Dendritic cell treated with granulocyte-macrophage colony-stimulating factor and Interleukin-4, amounts not matched to agents 40 ng/mL and 50 ng/mL, for 4 days (primary cell): ENCODE measurements at regions not wholly inside any gene's neighbourhood (a gene's known extent, or its start where the extent isn't known, plus 50 kb on each side); places are given as distances from the start of the nearest gene placed in this dataset.

Experiments used
- H3K27ac Mint-ChIP-seq: one replicate; pipeline ENCODE4 v1.8.0; 2022; ENCODE audit warnings: mild to moderate bottlenecking, mixed read lengths
- H3K27me3 Mint-ChIP-seq: one replicate; pipeline ENCODE4 v1.8.0; 2022; ENCODE audit warnings: mild to moderate bottlenecking, mixed read lengths
- H3K36me3 Mint-ChIP-seq: one replicate; pipeline ENCODE4 v1.8.0; 2022; ENCODE audit warnings: low read depth, mixed read lengths
- H3K4me1 Mint-ChIP-seq: one replicate; pipeline ENCODE4 v1.8.0; 2022; ENCODE audit warnings: low read depth, mixed read lengths
- H3K4me3 Mint-ChIP-seq: one replicate; pipeline ENCODE4 v1.8.0; 2022; ENCODE audit warnings: mild to moderate bottlenecking, moderate library complexity, mixed read lengths
- H3K9me3 Mint-ChIP-seq: one replicate; pipeline ENCODE4 v1.8.0; 2022; ENCODE audit warnings: mixed read lengths
- intact Hi-C: fragments of 100-400 bp; cut with micrococcal nuclease; formaldehyde crosslinking; loops from one replicate; pipeline ENCODE4 v1.15.0; 2022

GRCh38 chr2:181371782-181372645, 85.2 kb upstream of the ITGA4 start:
- Mint-ChIP-seq H3K9me3 (no peaks in the 10 kb centered on the region), H3K27me3 (no peaks in the 10 kb centered on the region), H3K36me3 (no peaks in the 10 kb centered on the region), H3K27ac (no peak overlapping the region), H3K4me1 (peaks cover 17% of the 10 kb centered on the region), H3K4me3 (no peak overlapping the region)
- intact Hi-C loops: no loop called here

GRCh38 chr2:181372646-181373040, 84.5 kb upstream of the ITGA4 start:
- no peak overlapping the region for H3K27ac Mint-ChIP-seq
- peaks cover 17% of the 10 kb centered on the region for H3K4me1 Mint-ChIP-seq
- H3K36me3 Mint-ChIP-seq: no peaks in the 10 kb centered on the region
- H3K4me3 Mint-ChIP-seq: no peak overlapping the region
- no peaks in the 10 kb centered on the region for H3K9me3 Mint-ChIP-seq
- H3K27me3 Mint-ChIP-seq: no peaks in the 10 kb centered on the region
- intact Hi-C loops: no loop called here

GRCh38 chr2:181374781-181375675, 82.2 kb upstream of the ITGA4 start:
- no peaks in the 10 kb centered on the region for H3K27me3 Mint-ChIP-seq
- no peaks in the 10 kb centered on the region for H3K36me3 Mint-ChIP-seq
- H3K27ac Mint-ChIP-seq: no peak overlapping the region
- H3K4me1 Mint-ChIP-seq: peaks cover 17% of the 10 kb centered on the region
- H3K9me3 Mint-ChIP-seq: no peaks in the 10 kb centered on the region
- intact Hi-C loops: no loop called here
- H3K4me3 Mint-ChIP-seq: no peak overlapping the region

GRCh38 chr2:181376442-181376841, 80.7 kb upstream of the ITGA4 start:
- Mint-ChIP-seq H3K36me3 (no peaks in the 10 kb centered on the region), H3K4me1 (peaks cover 12% of the 10 kb centered on the region), H3K27me3 (no peaks in the 10 kb centered on the region), H3K4me3 (no peak overlapping the region), H3K27ac (no peak overlapping the region), H3K9me3 (no peaks in the 10 kb centered on the region)
- intact Hi-C loops: no loop called here

GRCh38 chr2:181376999-181377398, 80.2 kb upstream of the ITGA4 start:
- H3K4me1 Mint-ChIP-seq: peaks cover 12% of the 10 kb centered on the region
- no peak overlapping the region for H3K4me3 Mint-ChIP-seq
- H3K27me3 Mint-ChIP-seq: no peaks in the 10 kb centered on the region
- no peaks in the 10 kb centered on the region for H3K9me3 Mint-ChIP-seq
- no peaks in the 10 kb centered on the region for H3K36me3 Mint-ChIP-seq
- no peak overlapping the region for H3K27ac Mint-ChIP-seq
- intact Hi-C loops: no loop called here

- Mint-ChIP-seq H3K27ac (no peak overlapping the region), H3K36me3 (no peaks in the 10 kb centered on the region), H3K9me3 (no peaks in the 10 kb centered on the region), H3K4me1 (peaks cover 7% of the 10 kb centered on the region), H3K27me3 (no peaks in the 10 kb centered on the region), H3K4me3 (no peak overlapping the region)
- intact Hi-C loops: no loop called here
Measured at GRCh38 chr2:181378491-181378890, 78.7 kb upstream of the ITGA4 start.

GRCh38 chr2:181380581-181380980, 76.6 kb upstream of the ITGA4 start:
- Mint-ChIP-seq H3K27ac (no peak overlapping the region), H3K27me3 (no peaks in the 10 kb centered on the region), H3K9me3 (no peaks in the 10 kb centered on the region), H3K4me3 (no peak overlapping the region), H3K4me1 (no peaks in the 10 kb centered on the region), H3K36me3 (no peaks in the 10 kb centered on the region)
- intact Hi-C loops: no loop called here

GRCh38 chr2:181384923-181385322, 72.3 kb upstream of the ITGA4 start:
- H3K36me3 Mint-ChIP-seq: no peaks in the 10 kb centered on the region
- no peaks in the 10 kb centered on the region for H3K9me3 Mint-ChIP-seq
- no peaks in the 10 kb centered on the region for H3K4me1 Mint-ChIP-seq
- H3K27me3 Mint-ChIP-seq: no peaks in the 10 kb centered on the region
- intact Hi-C loops: no loop called here
- H3K4me3 Mint-ChIP-seq: no peak overlapping the region
- H3K27ac Mint-ChIP-seq: no peak overlapping the region

GRCh38 chr2:181389524-181389923, 67.7 kb upstream of the ITGA4 start:
- no peaks in the 10 kb centered on the region for H3K9me3 Mint-ChIP-seq
- intact Hi-C loops: no loop called here
- H3K36me3 Mint-ChIP-seq: no peaks in the 10 kb centered on the region
- H3K27ac Mint-ChIP-seq: no peak overlapping the region
- H3K4me3 Mint-ChIP-seq: no peak overlapping the region
- no peaks in the 10 kb centered on the region for H3K27me3 Mint-ChIP-seq
- peaks cover 7% of the 10 kb centered on the region for H3K4me1 Mint-ChIP-seq

GRCh38 chr2:181393472-181393871, 63.7 kb upstream of the ITGA4 start:
- H3K9me3 Mint-ChIP-seq: no peaks in the 10 kb centered on the region
- peak overlapping the region; percentile 66 for H3K27ac Mint-ChIP-seq
- no peaks in the 10 kb centered on the region for H3K36me3 Mint-ChIP-seq
- intact Hi-C loops: loop anchor here (10.0 kb wide), 1 partner anchor 61 kb away; the partner anchor contains the start of gene ITGA4
- H3K4me1 Mint-ChIP-seq: peaks cover 20% of the 10 kb centered on the region
- no peaks in the 10 kb centered on the region for H3K27me3 Mint-ChIP-seq
- H3K4me3 Mint-ChIP-seq: no peak overlapping the region

- intact Hi-C loops: loop anchor here (10.0 kb wide), 1 partner anchor 60 kb away; the partner anchor contains the start of gene ITGA4
- no peak overlapping the region for H3K4me3 Mint-ChIP-seq
- no peaks in the 10 kb centered on the region for H3K27me3 Mint-ChIP-seq
- H3K9me3 Mint-ChIP-seq: no peaks in the 10 kb centered on the region
- H3K27ac Mint-ChIP-seq: peak overlapping the region; percentile 15
- H3K4me1 Mint-ChIP-seq: peaks cover 20% of the 10 kb centered on the region
- H3K36me3 Mint-ChIP-seq: no peaks in the 10 kb centered on the region
Measured at GRCh38 chr2:181394741-181395437, 62.3 kb upstream of the ITGA4 start.

- H3K27ac Mint-ChIP-seq: no peak overlapping the region
- H3K4me3 Mint-ChIP-seq: no peak overlapping the region
- no peaks in the 10 kb centered on the region for H3K9me3 Mint-ChIP-seq
- H3K4me1 Mint-ChIP-seq: peaks cover 20% of the 10 kb centered on the region
- intact Hi-C loops: loop anchor here (10.0 kb wide), 1 partner anchor 59 kb away; the partner anchor contains the start of gene ITGA4
- no peaks in the 10 kb centered on the region for H3K27me3 Mint-ChIP-seq
- H3K36me3 Mint-ChIP-seq: no peaks in the 10 kb centered on the region
Measured at GRCh38 chr2:181395851-181396250, 61.3 kb upstream of the ITGA4 start.

GRCh38 chr2:181396256-181397123, 60.7 kb upstream of the ITGA4 start:
- no peaks in the 10 kb centered on the region for H3K9me3 Mint-ChIP-seq
- H3K27ac Mint-ChIP-seq: no peak overlapping the region
- no peaks in the 10 kb centered on the region for H3K27me3 Mint-ChIP-seq
- H3K4me3 Mint-ChIP-seq: no peak overlapping the region
- peaks cover 20% of the 10 kb centered on the region for H3K4me1 Mint-ChIP-seq
- no peaks in the 10 kb centered on the region for H3K36me3 Mint-ChIP-seq
- intact Hi-C loops: loop anchor here (10.0 kb wide), 1 partner anchor 58 kb away; the partner anchor contains the start of gene ITGA4
